ENCODE measurements at regions not wholly inside any gene's neighbourhood (a gene's known extent, or its start where the extent isn't known, plus 50 kb on each side); places are given as distances from the start of the nearest gene placed in this dataset.
A peak's percentile ranks its signal among the peaks of the same experiment; 100 is the strongest.
"Not testable (repeated sequence)": the region's sequence is repeated elsewhere in the genome, so short reads cannot be mapped to it uniquely, and the experiment has no call there.

GRCh38 chr3:178203165-178203564 lies 333.1 kb upstream of the KCNMB2 start:
- DNase-seq (ENCODE audit: low read depth): peak; percentile 8

GRCh38 chr3:178203650-178204049 lies 332.6 kb upstream of the KCNMB2 start:
- no peak for TF ChIP-seq MAX (IDR thresholded peaks at IDR 0.05; ENCODE audit: low read depth, low read length)
- DNase-seq (ENCODE audit: low read depth): no peak
- no peak overlapping the region for H3K4me3 ChIP-seq (ENCODE audit: low read depth, low read length)

More at GRCh38 chr3:178203165-178203564, 333.1 kb upstream of the KCNMB2 start:
- TF ChIP-seq CTCF (IDR thresholded peaks at IDR 0.05; ENCODE audit: low read depth, low read length): no peak
- no peak for TF ChIP-seq MYC (IDR thresholded peaks at IDR 0.05; ENCODE audit: low read depth, low read length)
- TF ChIP-seq MAX (IDR thresholded peaks at IDR 0.05; ENCODE audit: low read depth, low read length): no peak
- TF ChIP-seq POLR2A (IDR thresholded peaks at IDR 0.05; ENCODE audit: extremely low read depth, insufficient read length): no peak
- H3K4me3 ChIP-seq (ENCODE audit: low read depth, low read length): no peak overlapping the region

GRCh38 chr3:178205740-178206139 lies 330.5 kb upstream of the KCNMB2 start:
- TF ChIP-seq POLR2A (IDR thresholded peaks at IDR 0.05; ENCODE audit: extremely low read depth, insufficient read length): no peak
- no peak for TF ChIP-seq MYC (IDR thresholded peaks at IDR 0.05; ENCODE audit: low read depth, low read length)
- TF ChIP-seq CTCF (IDR thresholded peaks at IDR 0.05; ENCODE audit: low read depth, low read length): no peak
- TF ChIP-seq MAX (IDR thresholded peaks at IDR 0.05; ENCODE audit: low read depth, low read length): no peak
- DNase-seq (ENCODE audit: low read depth): no peak
- no peak overlapping the region for H3K4me3 ChIP-seq (ENCODE audit: low read depth, low read length)

- no peak overlapping the region for H3K4me3 ChIP-seq (ENCODE audit: low read depth, low read length)
- no peak for DNase-seq (ENCODE audit: low read depth)
- no peak for TF ChIP-seq MAX (IDR thresholded peaks at IDR 0.05; ENCODE audit: low read depth, low read length)
- TF ChIP-seq POLR2A (IDR thresholded peaks at IDR 0.05; ENCODE audit: extremely low read depth, insufficient read length): no peak
- TF ChIP-seq MYC (IDR thresholded peaks at IDR 0.05; ENCODE audit: low read depth, low read length): no peak
- TF ChIP-seq CTCF (IDR thresholded peaks at IDR 0.05; ENCODE audit: low read depth, low read length): no peak
These were observed 329.7 kb upstream of the KCNMB2 start for GRCh38 chr3:178206521-178206920.

- not testable (repeated sequence) for DNase-seq (ENCODE audit: low read depth); H3K4me3 ChIP-seq (ENCODE audit: low read depth, low read length)
These were observed 329.1 kb upstream of the KCNMB2 start for GRCh38 chr3:178207161-178207560.

GRCh38 chr3:178207627-178208026 lies 328.6 kb upstream of the KCNMB2 start:
- H3K4me3 ChIP-seq (ENCODE audit: low read depth, low read length); DNase-seq (ENCODE audit: low read depth): not testable (repeated sequence)

- H3K4me3 ChIP-seq (ENCODE audit: low read depth, low read length); DNase-seq (ENCODE audit: low read depth): not testable (repeated sequence)
These were observed 327.1 kb upstream of the KCNMB2 start for GRCh38 chr3:178209116-178209515.

GRCh38 chr3:178209618-178210017 lies 326.6 kb upstream of the KCNMB2 start:
- not testable (repeated sequence) for H3K4me3 ChIP-seq (ENCODE audit: low read depth, low read length); DNase-seq (ENCODE audit: low read depth)

GRCh38 chr3:178211086-178211485 lies 325.1 kb upstream of the KCNMB2 start:
- DNase-seq (ENCODE audit: low read depth): not testable (repeated sequence)

More at GRCh38 chr3:178211086-178211485, 325.1 kb upstream of the KCNMB2 start:
- H3K4me3 ChIP-seq (ENCODE audit: low read depth, low read length): not testable (repeated sequence)
